ENCODE measurements at regions not wholly inside any gene's neighbourhood (a gene's known extent, or its start where the extent isn't known, plus 50 kb on each side); places are given as distances from the start of the nearest gene placed in this dataset.

GRCh38 chr2:8036366-8036765, 645.5 kb upstream of the ID2 start:
- Histone ChIP-seq H3K9me3 (ENCODE audit: control insufficient read depth, low read depth, low read length) (no peaks in the 10 kb centered on the region), H2AK5ac (ENCODE audit: insufficient read length, low read length) (no peak overlapping the region), H3K9ac (ENCODE audit: extremely low read depth, insufficient read length, low read length) (no peak overlapping the region), H2BK15ac (ENCODE audit: low read depth, low read length) (no peak overlapping the region), H3K23me2 (ENCODE audit: insufficient read length, low read depth, low read length, poor library complexity, severe bottlenecking) (no peaks in the 10 kb centered on the region), H4K91ac (ENCODE audit: insufficient read length, low read depth, low read length) (no peak overlapping the region), H2BK20ac (ENCODE audit: low read depth, low read length, poor library complexity, severe bottlenecking) (no peak overlapping the region), H4K8ac (replicated peaks; ENCODE audit: insufficient read length, low read depth, low read length) (no peak overlapping the region), H3K14ac (ENCODE audit: insufficient read depth, low read length) (no peak overlapping the region), H2BK120ac (ENCODE audit: low read depth, low read length, poor library complexity, severe bottlenecking) (no peak overlapping the region), H3K23ac (ENCODE audit: insufficient read length, low read depth, low read length) (no peak overlapping the region), H3K79me2 (ENCODE audit: insufficient read depth, low read length) (no peaks in the 10 kb centered on the region), H3K4me1 (ENCODE audit: insufficient read depth, low read length) (no peaks in the 10 kb centered on the region), H2BK12ac (ENCODE audit: insufficient read length, low read depth, low read length) (no peak overlapping the region), H3K56ac (ENCODE audit: insufficient read length, low read depth, low read length) (no peak overlapping the region), H4K5ac (ENCODE audit: insufficient read length, low read depth, low read length) (no peak overlapping the region), H4K20me1 (ENCODE audit: control insufficient read depth, insufficient read depth, insufficient read length) (no peaks in the 10 kb centered on the region), H3K4ac (ENCODE audit: low read depth, low read length) (no peak overlapping the region), H2AFZ (ENCODE audit: low read length) (no peak overlapping the region), H3K27ac (ENCODE audit: insufficient read length, low read depth, low read length) (no peak overlapping the region), H3T11ph (ENCODE audit: low read length) (no peak overlapping the region), H3K4me2 (ENCODE audit: insufficient read depth, insufficient read length, low read length) (no peak overlapping the region), H2BK5ac (ENCODE audit: insufficient read length, low read length) (no peak overlapping the region), H3K79me1 (ENCODE audit: insufficient read depth, low read depth, low read length, poor library complexity, severe bottlenecking) (no peaks in the 10 kb centered on the region), H3K27me3 (ENCODE audit: insufficient read depth, low read length) (no peaks in the 10 kb centered on the region), H3K18ac (ENCODE audit: insufficient read length, low read depth, low read length) (no peak overlapping the region)
- H3K4me1 Mint-ChIP-seq: 0 out of 4 replicates have a peak, but pooled peaks cover 0 to 4% of the 10 kb centered on the region in 2 experiments
- no peaks in the 10 kb centered on the region for H3K9me3 Mint-ChIP-seq
- no CpG with 5 or more reads among the region's 2 CpGs for WGBS (ENCODE audit: extremely low coverage, insufficient read length, low lambda C conversion rate)
- TF ChIP-seq CTCF (conservative IDR thresholded peaks at IDR 0.05): no peak
- no peaks in the 10 kb centered on the region for H3K36me3 Mint-ChIP-seq (ENCODE audit: insufficient read depth in 1 of 3, low read depth in 3 of 3)
- no peak overlapping the region for H3K27ac Mint-ChIP-seq
- H3K27me3 Mint-ChIP-seq (ENCODE audit: low read depth): no peaks in the 10 kb centered on the region; the same call in 1 of the 2 replicates
- H3K4me3 Mint-ChIP-seq: no peak overlapping the region
- DNase-seq: no peak

All from H9 (cell line).